Mesenchymal stem cell (in vitro differentiated cells and primary cell): ENCODE measurements at regions not wholly inside any gene's neighbourhood (a gene's known extent, or its start where the extent isn't known, plus 50 kb on each side); places are given as distances from the start of the nearest gene placed in this dataset.

ENCODE experiments used
- DNase-seq: peaks from one replicate; pipeline ENCODE4 v3.0.0-alpha.2; 2013
- H2AFZ ChIP-seq: one replicate; pipeline ENCODE4 v1.6.1; 2013; ENCODE audit warnings: low read depth, mild to moderate bottlenecking, control low read depth, inconsistent platforms, low read length, moderate library complexity
- H2AK5ac ChIP-seq: 2 replicates; pipeline ENCODE4 v1.6.1; 2013; ENCODE audit warnings: low read length, moderate library complexity, mild to moderate bottlenecking, inconsistent platforms; ENCODE audit not compliant: severe bottlenecking
- H2BK120ac ChIP-seq: one replicate; pipeline ENCODE4 v1.6.1; 2013; ENCODE audit warnings: low read depth, mild to moderate bottlenecking, inconsistent platforms, low read length, moderate library complexity
- H2BK12ac ChIP-seq, 2 experiments: one replicate each; pipeline ENCODE4 v1.6.1; 2013; ENCODE audit warnings: inconsistent platforms in 2 of 2, low read length in 2 of 2, mild to moderate bottlenecking in 2 of 2, moderate library complexity in 2 of 2, control low read depth in 1 of 2
- H2BK15ac ChIP-seq: one replicate; pipeline ENCODE4 v1.6.1; 2013; ENCODE audit warnings: mild to moderate bottlenecking, low read depth, inconsistent platforms; ENCODE audit not compliant: poor library complexity, severe bottlenecking
- H2BK5ac ChIP-seq: 2 replicates; pipeline ENCODE4 v1.6.1; 2013; ENCODE audit warnings: low read depth, mild to moderate bottlenecking, low read length, control low read depth, inconsistent platforms; ENCODE audit not compliant: poor library complexity, severe bottlenecking
- H3K14ac ChIP-seq, 2 experiments: one replicate each; pipeline ENCODE4 v1.6.1; 2013; ENCODE audit warnings: inconsistent platforms in 2 of 2, low read length in 2 of 2, control low read depth in 1 of 2, mild to moderate bottlenecking in 1 of 2, moderate library complexity in 1 of 2
- H3K18ac ChIP-seq, 2 experiments: one replicate each; pipeline ENCODE4 v1.6.1; 2013; ENCODE audit warnings: inconsistent platforms in 2 of 2, low read length in 2 of 2, control low read depth in 1 of 2, low read depth in 1 of 2, mild to moderate bottlenecking in 1 of 2
- H3K23ac ChIP-seq, 2 experiments: one replicate each; pipeline ENCODE4 v1.6.1; 2013; ENCODE audit warnings: inconsistent platforms in 2 of 2, low read length in 2 of 2, mild to moderate bottlenecking in 2 of 2, moderate library complexity in 2 of 2, control low read depth in 1 of 2
- H3K27ac ChIP-seq: 2 replicates; pipeline ENCODE4 v1.5.1; 2013; ENCODE audit warnings: mild to moderate bottlenecking, moderate library complexity, low read length, control low read depth, inconsistent platforms; ENCODE audit not compliant: poor library complexity, severe bottlenecking
- H3K27me3 ChIP-seq, 2 experiments: 2 replicates each; pipeline versions ENCODE4 v1.6.1 to v1.7.0; 2013; ENCODE audit warnings: low read length in 2 of 2, mild to moderate bottlenecking in 2 of 2, moderate library complexity in 2 of 2, control low read depth in 1 of 2, inconsistent platforms in 1 of 2; ENCODE audit not compliant: control insufficient read depth in 1 of 2, insufficient read depth in 1 of 2
- H3K36me3 ChIP-seq, 2 experiments: 2 replicates each; pipeline versions ENCODE4 v1.6.1 to v1.7.0; 2013; ENCODE audit warnings: low read length in 2 of 2, control low read depth in 1 of 2, inconsistent platforms in 1 of 2, low read depth in 1 of 2, mild to moderate bottlenecking in 1 of 2; ENCODE audit not compliant: insufficient read depth in 2 of 2, control insufficient read depth in 1 of 2
- H3K4ac ChIP-seq, 2 experiments: one replicate each; pipeline ENCODE4 v1.6.1; 2013; ENCODE audit warnings: inconsistent platforms in 2 of 2, low read length in 2 of 2, mild to moderate bottlenecking in 2 of 2, moderate library complexity in 2 of 2, control low read depth in 1 of 2, low read depth in 1 of 2
- H3K4me1 ChIP-seq: 2 replicates; pipeline ENCODE4 v1.6.1; 2013; ENCODE audit warnings: low read depth, low read length, control low read depth; ENCODE audit not compliant: control insufficient read depth, insufficient read depth
- H3K4me2 ChIP-seq: 2 replicates; pipeline ENCODE4 v1.6.1; 2013; ENCODE audit warnings: low read length, mild to moderate bottlenecking, inconsistent platforms; ENCODE audit not compliant: poor library complexity, severe bottlenecking
- H3K4me3 ChIP-seq, 2 experiments: 2 replicates each; pipeline versions ENCODE4 v1.5.1 to v1.7.0; 2013; ENCODE audit warnings: low read length in 2 of 2, mild to moderate bottlenecking in 2 of 2, control low read depth in 1 of 2, low read depth in 1 of 2; ENCODE audit not compliant: insufficient read depth in 1 of 2
- H3K79me1 ChIP-seq: replicated peaks from 2 replicates; pipeline ENCODE4 v1.6.1; 2013; ENCODE audit warnings: mild to moderate bottlenecking, control low read depth, low read length, inconsistent platforms; ENCODE audit not compliant: poor library complexity, severe bottlenecking
- H3K9ac ChIP-seq: 2 replicates; pipeline ENCODE4 v1.7.0; 2013; ENCODE audit warnings: mild to moderate bottlenecking, low read length, moderate library complexity
- H3K9me3 ChIP-seq: 2 replicates; pipeline ENCODE4 v1.7.0; 2013; ENCODE audit warnings: mild to moderate bottlenecking, low read length; ENCODE audit not compliant: control insufficient read depth
- H4K8ac ChIP-seq: one replicate; pipeline ENCODE4 v1.6.1; 2013; ENCODE audit warnings: inconsistent platforms, mild to moderate bottlenecking, low read length, moderate library complexity
- H4K91ac ChIP-seq: one replicate; pipeline ENCODE4 v1.6.1; 2013; ENCODE audit warnings: mild to moderate bottlenecking, low read length, inconsistent platforms
- WGBS: methylation state at CpG from one replicate; pipeline ENCODE4 v1.1.7; 2013; ENCODE audit warnings: mixed read lengths; 5-methylcytosine and 5-hydroxymethylcytosine counted together

- Histone ChIP-seq H4K8ac (no peak overlapping the region), H3K27ac (no peak overlapping the region), H2BK120ac (no peak overlapping the region), H3K79me1 (no peaks in the 10 kb centered on the region), H2BK15ac (no peak overlapping the region), H3K9me3 (peaks cover 25% of the 10 kb centered on the region), H3K36me3 (no peaks in the 10 kb centered on the region), H3K27me3 (no peaks in the 10 kb centered on the region), H2BK12ac (no peak overlapping the region), H3K18ac (no peak overlapping the region), H3K23ac (no peak overlapping the region), H4K91ac (no peak overlapping the region), H3K4me1 (no peaks in the 10 kb centered on the region), H2AK5ac (no peak overlapping the region), H3K9ac (no peak overlapping the region), H2AFZ (no peak overlapping the region), H3K14ac (no peak overlapping the region), H2BK5ac (no peak overlapping the region), H3K4me3 (no peak overlapping the region), H3K4me2 (no peak overlapping the region), H3K4ac (no peak overlapping the region)
- WGBS = 65% methylated on average over 3 of the region's 4 CpGs
- no peak for DNase-seq
Observed at GRCh38 chr13:69485991-69486592, 621.5 kb upstream of the ATXN8OS start.

GRCh38 chr13:69477451-69477850, 630.2 kb upstream of the ATXN8OS start:
- H3K4me1 ChIP-seq = no peaks in the 10 kb centered on the region
- H3K9ac ChIP-seq = no peak overlapping the region
- no peaks in the 10 kb centered on the region for H3K27me3 ChIP-seq
- no peak overlapping the region for H3K23ac ChIP-seq
- no peak overlapping the region for H2BK5ac ChIP-seq
- no peak overlapping the region for H3K27ac ChIP-seq
- H3K4me3 ChIP-seq = no peak overlapping the region
- H3K18ac ChIP-seq = no peak overlapping the region
- H3K79me1 ChIP-seq = no peaks in the 10 kb centered on the region
- no peak overlapping the region for H2BK15ac ChIP-seq
- no peak overlapping the region for H3K4ac ChIP-seq
- no peak for DNase-seq
- H2AFZ ChIP-seq = no peak overlapping the region
- H2AK5ac ChIP-seq = no peak overlapping the region
- H2BK12ac ChIP-seq = no peak overlapping the region
- no peak overlapping the region for H4K8ac ChIP-seq
- no peak overlapping the region for H3K4me2 ChIP-seq
- H3K36me3 ChIP-seq = no peaks in the 10 kb centered on the region
- no peak overlapping the region for H4K91ac ChIP-seq
- H3K14ac ChIP-seq = no peak overlapping the region
- H3K9me3 ChIP-seq = no peaks in the 10 kb centered on the region
- H2BK120ac ChIP-seq = no peak overlapping the region

GRCh38 chr13:69474011-69474685, 633.5 kb upstream of the ATXN8OS start:
- no peak for DNase-seq

GRCh38 chr13:69468624-69469023, 639.0 kb upstream of the ATXN8OS start:
- Histone ChIP-seq H4K8ac (no peak overlapping the region), H3K27ac (no peak overlapping the region), H3K4ac (no peak overlapping the region), H3K14ac (no peak overlapping the region), H3K18ac (no peak overlapping the region), H3K4me2 (no peak overlapping the region), H2BK15ac (no peak overlapping the region), H2BK12ac (no peak overlapping the region), H3K9me3 (no peaks in the 10 kb centered on the region), H2AK5ac (no peak overlapping the region), H2BK5ac (no peak overlapping the region), H2AFZ (no peak overlapping the region), H3K23ac (no peak overlapping the region), H4K91ac (no peak overlapping the region), H3K4me3 (no peak overlapping the region), H3K36me3 (no peaks in the 10 kb centered on the region), H3K4me1 (no peaks in the 10 kb centered on the region), H3K27me3 (no peaks in the 10 kb centered on the region), H3K9ac (no peak overlapping the region), H2BK120ac (no peak overlapping the region), H3K79me1 (no peaks in the 10 kb centered on the region)
- DNase-seq = no peak
- 100% methylated on average over 1 of the region's 2 CpGs for WGBS

More at GRCh38 chr13:69474011-69474685, 633.5 kb upstream of the ATXN8OS start:
- Histone ChIP-seq H2BK12ac (no peak overlapping the region), H4K8ac (no peak overlapping the region), H3K23ac (no peak overlapping the region), H3K14ac (no peak overlapping the region), H3K36me3 (no peaks in the 10 kb centered on the region), H2BK5ac (no peak overlapping the region), H2BK120ac (no peak overlapping the region), H3K27ac (no peak overlapping the region), H3K79me1 (no peaks in the 10 kb centered on the region), H3K9ac (no peak overlapping the region), H3K18ac (no peak overlapping the region), H2AFZ (no peak overlapping the region), H3K27me3 (no peaks in the 10 kb centered on the region), H3K4me2 (no peak overlapping the region), H2AK5ac (no peak overlapping the region), H2BK15ac (no peak overlapping the region), H3K4me1 (no peaks in the 10 kb centered on the region), H3K4ac (no peak overlapping the region), H4K91ac (no peak overlapping the region), H3K4me3 (no peak overlapping the region), H3K9me3 (no peaks in the 10 kb centered on the region)
- 86% methylated on average over 1 of the region's 2 CpGs for WGBS
